ENCODE measurements at regions not wholly inside any gene's neighbourhood (a gene's known extent, or its start where the extent isn't known, plus 50 kb on each side); places are given as distances from the start of the nearest gene placed in this dataset.

GRCh38 chr6:113293423-113293740 is 563.8 kb upstream of the MARCKS start (continued):
- TF ChIP-seq ZNF462 (CRISPR knock-in tag; IDR thresholded peaks at IDR 0.05), result no peak
- TF ChIP-seq EZH2 (IDR thresholded peaks at IDR 0.05; ENCODE audit: low read depth, unreplicated experiment), result no peak

GRCh38 chr6:113299531-113299930 is 557.6 kb upstream of the MARCKS start:
- no peaks in the 10 kb centered on the region for H3K36me3 Mint-ChIP-seq (ENCODE audit: low read depth)
- no peak for TF ChIP-seq POLR2AphosphoS5 (IDR thresholded peaks at IDR 0.05; ENCODE audit: low read depth)
- no peak for TF ChIP-seq EZH2phosphoT487 (IDR thresholded peaks at IDR 0.05; ENCODE audit: unreplicated experiment)
- TF ChIP-seq CREB1 (CRISPR knock-in tag; IDR thresholded peaks at IDR 0.05; ENCODE audit: low read depth), result no peak
- no peak for TF ChIP-seq JUNB (IDR thresholded peaks at IDR 0.05; ENCODE audit: unreplicated experiment)
- no peak for TF ChIP-seq REST (IDR thresholded peaks at IDR 0.05; ENCODE audit: unreplicated experiment)
- no peak for TF ChIP-seq ZNF114 (CRISPR knock-in tag; IDR thresholded peaks at IDR 0.05)
- no peak for TF ChIP-seq CTCF (conservative IDR thresholded peaks at IDR 0.05; ENCODE audit: low read depth in 2 of 2)
- TF ChIP-seq ETS1 (IDR thresholded peaks at IDR 0.05), result no peak
- TF ChIP-seq EZH2 (IDR thresholded peaks at IDR 0.05; ENCODE audit: low read depth, unreplicated experiment), result no peak

More at GRCh38 chr6:113299531-113299930, 557.6 kb upstream of the MARCKS start:
- Histone ChIP-seq H3K4me1 (ENCODE audit: insufficient read depth) (peaks cover 5% of the 10 kb centered on the region; the same call in 1 of the 2 replicates), H2AFZ (no peak overlapping the region), H3K9me2 (ENCODE audit: insufficient read depth) (no peaks in the 10 kb centered on the region), H3K27me3 (ENCODE audit: insufficient read depth) (no peaks in the 10 kb centered on the region), H3K79me2 (replicated peaks; ENCODE audit: insufficient read depth) (no peaks in the 10 kb centered on the region), H3K4me3 (no peak overlapping the region), H3K27ac (ENCODE audit: low read depth) (no peak overlapping the region), H3F3A (replicated peaks; ENCODE audit: low read depth) (no peaks in the 10 kb centered on the region), H3K4me2 (no peak overlapping the region), H4K20me1 (replicated peaks; ENCODE audit: insufficient read depth) (no peaks in the 10 kb centered on the region), H3K36me3 (ENCODE audit: insufficient read depth) (no peaks in the 10 kb centered on the region)
- H3K4me1 Mint-ChIP-seq, result peaks cover 9% of the 10 kb centered on the region
- ATAC-seq, result no peak
- no peak overlapping the region for H3K4me3 Mint-ChIP-seq
- H3K27me3 Mint-ChIP-seq (ENCODE audit: insufficient read depth, low read depth, poor library complexity), result peaks cover 1% of the 10 kb centered on the region
- no peak for DNase-seq (ENCODE audit: low spot score)
- no peak overlapping the region for H3K27ac Mint-ChIP-seq
- H3K9me3 Mint-ChIP-seq, result no peaks in the 10 kb centered on the region
